NCI-H345 treated with DMSO at 0.1 percent for 48 hours (cell line): ENCODE measurements at regions not wholly inside any gene's neighbourhood (a gene's known extent, or its start where the extent isn't known, plus 50 kb on each side); places are given as distances from the start of the nearest gene placed in this dataset.
"Not testable (repeated sequence)": the region's sequence is repeated elsewhere in the genome, so short reads cannot be mapped to it uniquely, and the experiment has no call there.

Experiments
- DNase-seq: peaks from one replicate; lab custom pipeline; 2025; ENCODE audit not compliant: unreplicated experiment; lab: John Stamatoyannopoulos, UW

- DNase-seq: no peak
Measured at GRCh38 chr6:27178860-27179259, 68.6 kb upstream of the PRSS16 start.

- DNase-seq: no peak
Measured at GRCh38 chr6:27183060-27183832, 64.3 kb upstream of the PRSS16 start.

GRCh38 chr6:27187231-27188060, 60.1 kb upstream of the PRSS16 start:
- DNase-seq: no peak

- DNase-seq: peak; percentile 57
Measured at GRCh38 chr6:27188061-27188884, 59.2 kb upstream of the PRSS16 start.

- peak; percentile 72 for DNase-seq
Measured at GRCh38 chr6:27188885-27189418, 58.5 kb upstream of the PRSS16 start.

GRCh38 chr6:27190126-27190525, 57.4 kb upstream of the PRSS16 start:
- no peak for DNase-seq

- not testable (repeated sequence) for DNase-seq
Measured at GRCh38 chr6:27194453-27194852, 53.0 kb upstream of the PRSS16 start.

GRCh38 chr6:27195547-27195946, 52.0 kb upstream of the PRSS16 start:
- not testable (repeated sequence) for DNase-seq
